RWPE1 (cell line): ENCODE measurements at regions not wholly inside any gene's neighbourhood (a gene's known extent, or its start where the extent isn't known, plus 50 kb on each side); places are given as distances from the start of the nearest gene placed in this dataset.

ENCODE experiments used
- CTCF ChIA-PET: fragments of 350-600 bp; sonication (Branson Sonifier 250); formaldehyde crosslinking; extraction: SDS; loops from one replicate; lab custom pipeline; 2021; lab: Yijun Ruan, JAX
- POLR2A ChIA-PET: fragments of 400-600 bp; formaldehyde crosslinking; extraction: SDS; loops from one replicate; lab custom pipeline; 2020; ENCODE audit warnings: antibody characterized with exemption; ENCODE audit not compliant: low non-redundant PET; lab: Yijun Ruan, JAX
- DNase-seq: peaks from one replicate; pipeline ENCODE4 v3.0.0; 2012; ENCODE audit warnings: low spot score
- H3K27ac ChIP-seq: fragments of 450-650 bp; 2 replicates; pipeline ENCODE4 v1.5.1; 2017
- TF ChIP-seq, protein P1 (sequence below): fragments of 450-650 bp; conservative IDR thresholded peaks from 2 replicates; pipeline ENCODE4 v1.5.1; 2017; ENCODE audit warnings: low read depth, mild to moderate bottlenecking

GRCh38 chr1:234981758-234982157 lies 146.9 kb downstream of the TOMM20 start:
- CTCF ChIA-PET: no interaction called here
- H3K27ac ChIP-seq: peak overlapping the region; percentile 97
- POLR2A ChIA-PET: no interaction called here
- TF ChIP-seq, protein P1, sequence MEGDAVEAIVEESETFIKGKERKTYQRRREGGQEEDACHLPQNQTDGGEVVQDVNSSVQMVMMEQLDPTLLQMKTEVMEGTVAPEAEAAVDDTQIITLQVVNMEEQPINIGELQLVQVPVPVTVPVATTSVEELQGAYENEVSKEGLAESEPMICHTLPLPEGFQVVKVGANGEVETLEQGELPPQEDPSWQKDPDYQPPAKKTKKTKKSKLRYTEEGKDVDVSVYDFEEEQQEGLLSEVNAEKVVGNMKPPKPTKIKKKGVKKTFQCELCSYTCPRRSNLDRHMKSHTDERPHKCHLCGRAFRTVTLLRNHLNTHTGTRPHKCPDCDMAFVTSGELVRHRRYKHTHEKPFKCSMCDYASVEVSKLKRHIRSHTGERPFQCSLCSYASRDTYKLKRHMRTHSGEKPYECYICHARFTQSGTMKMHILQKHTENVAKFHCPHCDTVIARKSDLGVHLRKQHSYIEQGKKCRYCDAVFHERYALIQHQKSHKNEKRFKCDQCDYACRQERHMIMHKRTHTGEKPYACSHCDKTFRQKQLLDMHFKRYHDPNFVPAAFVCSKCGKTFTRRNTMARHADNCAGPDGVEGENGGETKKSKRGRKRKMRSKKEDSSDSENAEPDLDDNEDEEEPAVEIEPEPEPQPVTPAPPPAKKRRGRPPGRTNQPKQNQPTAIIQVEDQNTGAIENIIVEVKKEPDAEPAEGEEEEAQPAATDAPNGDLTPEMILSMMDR: no peak
- DNase-seq: no peak

DNA sequence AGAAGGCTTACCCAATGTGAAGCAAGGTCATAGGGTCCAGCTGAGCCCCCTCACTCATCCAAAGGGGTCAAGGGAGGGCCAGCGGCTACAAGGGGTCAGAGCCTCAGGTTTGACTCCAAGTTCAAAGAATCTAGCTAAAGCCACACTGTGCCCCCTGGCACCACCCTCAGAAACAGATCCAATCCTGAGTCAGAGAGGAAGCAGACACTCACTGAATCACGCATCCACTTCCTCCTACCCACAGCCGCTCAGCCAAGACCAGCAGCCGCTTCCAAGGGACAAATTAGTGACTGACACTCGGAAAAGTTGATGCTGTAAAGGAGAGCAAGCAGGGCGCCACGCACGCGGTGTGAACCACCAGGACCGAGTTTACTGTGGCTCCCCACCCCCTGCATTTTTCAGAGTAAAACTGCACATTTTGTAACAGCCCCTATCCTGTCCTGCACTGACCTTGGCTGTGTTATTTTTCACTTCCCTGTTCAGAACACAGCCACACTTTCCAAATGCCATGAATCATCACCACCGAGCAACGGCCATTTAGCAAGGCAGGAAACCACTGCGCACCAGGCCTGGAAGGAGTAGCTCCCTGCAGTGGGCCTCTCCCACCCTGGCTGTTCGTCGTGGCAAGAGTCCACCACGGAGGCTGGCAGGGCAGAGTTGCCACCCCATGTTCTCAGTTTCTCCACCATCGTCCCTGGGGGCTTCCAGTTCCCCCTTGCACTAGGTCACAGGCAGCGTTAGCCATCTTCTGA lies 147.8 kb downstream of the TOMM20 start:
- POLR2A ChIA-PET: interaction anchor here (0.5 kb wide), 1 partner anchor 249 kb away, joined by 3 read pairs; no protein-coding TSS in a partner anchor
- peak overlapping the region; percentile 97 for H3K27ac ChIP-seq

GRCh38 chr1:234980291-234980644 lies 148.4 kb downstream of the TOMM20 start:
- no peak for DNase-seq
- CTCF ChIA-PET: interaction anchor here (0.6 kb wide), 1 partner anchor 18 kb away, joined by 3 read pairs; no protein-coding TSS in a partner anchor
- TF ChIP-seq, protein P1: no peak
- H3K27ac ChIP-seq: peak overlapping the region; percentile 97
- POLR2A ChIA-PET: interaction anchor here (0.6 kb wide), 1 partner anchor 123 kb away, joined by 3 read pairs; no protein-coding TSS in a partner anchor

More for the DNA sequence above, 147.8 kb downstream of the TOMM20 start:
- TF ChIP-seq, protein P1: no peak
- CTCF ChIA-PET: interaction anchor here (0.6 kb wide), 1 partner anchor 49 kb away, joined by 3 read pairs; no protein-coding TSS in a partner anchor
- peak; percentile 81 for DNase-seq

- TF ChIP-seq, protein P1: no peak
- no peak for DNase-seq
- H3K27ac ChIP-seq: peak overlapping the region; percentile 97
- POLR2A ChIA-PET: interaction anchor here (0.6 kb wide), 2 partner anchors 122 to 368 kb away, joined by 3 read pairs; no protein-coding TSS in a partner anchor
- CTCF ChIA-PET: interaction anchor here (0.6 kb wide), 1 partner anchor 17 kb away, joined by 3 read pairs; no protein-coding TSS in a partner anchor
Observed at GRCh38 chr1:234979296-234980279, 149.0 kb downstream of the TOMM20 start.

DNA sequence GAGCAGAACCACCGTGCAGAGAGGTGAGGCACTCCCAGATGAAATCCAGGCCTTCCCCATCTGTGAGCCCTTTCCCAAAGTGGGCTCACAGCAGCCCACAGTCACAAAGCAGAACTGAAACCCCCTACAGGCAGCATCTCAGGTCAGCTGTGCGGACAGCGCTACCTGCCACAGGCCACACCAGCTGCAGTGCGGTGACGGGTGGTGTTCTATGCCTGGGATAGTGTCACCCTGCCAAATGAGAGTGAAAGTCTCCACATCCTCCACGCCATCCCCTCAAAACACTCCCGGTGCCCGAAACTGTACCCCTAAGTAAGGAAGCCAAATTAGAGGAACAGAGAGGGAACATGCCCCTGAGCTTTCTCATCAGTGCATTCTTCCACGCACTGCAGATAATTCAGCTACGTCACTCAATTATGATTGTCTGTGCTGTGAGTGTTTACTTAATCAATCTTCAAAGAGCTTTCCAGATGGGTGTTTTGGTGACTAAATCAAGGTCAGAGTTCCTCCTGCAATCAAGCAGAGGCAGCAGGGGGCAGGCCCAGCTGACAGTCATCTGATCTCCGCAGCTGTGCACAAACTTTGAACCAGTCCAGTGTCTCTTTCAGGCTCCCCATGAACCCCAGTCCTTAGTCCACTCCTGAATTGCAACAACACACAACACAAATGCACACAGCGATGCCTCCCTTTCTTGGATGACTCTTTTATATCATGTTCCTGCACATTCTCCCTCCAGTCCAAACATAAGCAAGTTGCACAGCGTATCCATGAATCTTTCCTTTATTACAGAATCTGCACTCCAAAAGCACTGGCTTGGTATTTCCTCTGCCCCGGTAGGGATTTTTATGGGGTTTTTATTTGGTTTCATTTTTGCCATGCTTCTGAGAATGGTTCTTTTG lies 150.0 kb downstream of the TOMM20 start:
- DNase-seq: no peak
- TF ChIP-seq, protein P1: no peak
- peak overlapping the region; percentile 97 for H3K27ac ChIP-seq
- POLR2A ChIA-PET: interaction anchor here (0.6 kb wide), 1 partner anchor 367 kb away, joined by 3 read pairs; no protein-coding TSS in a partner anchor
- CTCF ChIA-PET: interaction anchor here (0.9 kb wide), 1 partner anchor 118 kb away, joined by 4 read pairs; no protein-coding TSS in a partner anchor
